ENCODE measurements at regions not wholly inside any gene's neighbourhood (a gene's known extent, or its start where the extent isn't known, plus 50 kb on each side); places are given as distances from the start of the nearest gene placed in this dataset.

GRCh38 chr13:69571606-69572323, 535.9 kb upstream of the ATXN8OS start:
- FAIRE-seq (no peak), DNase-seq (ENCODE audit: low read depth in 1 of 2, low spot score in 1 of 2) (no peak), ATAC-seq (no peak)
- Histone ChIP-seq H3K9me3 (no peaks in the 10 kb centered on the region), H3K27ac (no peak overlapping the region), H3K4me1 (no peaks in the 10 kb centered on the region), H3K4me3 (no peak overlapping the region), H3K4me2 (no peak overlapping the region)
- no peak for TF ChIP-seq RARB (CRISPR knock-in tag; IDR thresholded peaks at IDR 0.05)
- TF ChIP-seq CBX2 (IDR thresholded peaks at IDR 0.05; ENCODE audit: borderline replicate concordance, low read depth), result no peak
- TF ChIP-seq POLR2A (IDR thresholded peaks at IDR 0.05; ENCODE audit: low read length), result no peak
- TF ChIP-seq E2F6 (IDR thresholded peaks at IDR 0.05; ENCODE audit: borderline replicate concordance, low read depth), result no peak
- TF ChIP-seq BCL3 (IDR thresholded peaks at IDR 0.05), result no peak
- TF ChIP-seq RCOR1 (IDR thresholded peaks at IDR 0.05; ENCODE audit: low read depth, low read length), result no peak
- no peak for TF ChIP-seq FOSL2 (IDR thresholded peaks at IDR 0.05)
- no peak for TF ChIP-seq FOSL2 (CRISPR knock-in tag; IDR thresholded peaks at IDR 0.05)
- no peak for TF ChIP-seq NR3C1 (IDR thresholded peaks at IDR 0.05)
- no peak for TF ChIP-seq ESRRA (IDR thresholded peaks at IDR 0.05; ENCODE audit: borderline replicate concordance, low read length)
- TF ChIP-seq HMGXB4 (CRISPR knock-in tag; IDR thresholded peaks at IDR 0.05; ENCODE audit: borderline replicate concordance), result no peak
- no peak for TF ChIP-seq TP53 (CRISPR knock-in tag; IDR thresholded peaks at IDR 0.05)
- no peak for TF ChIP-seq CBX8 (IDR thresholded peaks at IDR 0.05)
- TF ChIP-seq CEBPB (IDR thresholded peaks at IDR 0.05), result no peak
- TF ChIP-seq FOSB (CRISPR knock-in tag; IDR thresholded peaks at IDR 0.05), result no peak
- no peak for TF ChIP-seq HOXA7 (CRISPR knock-in tag; IDR thresholded peaks at IDR 0.05)
- WGBS (ENCODE audit: missing lambda C conversion rate), result 17% methylated on average over 1 of the region's 1 CpG
- POLR2A ChIA-PET, result no interaction called here
- CTCF ChIA-PET, result no interaction called here

GRCh38 chr13:69567514-69567913, 540.1 kb upstream of the ATXN8OS start:
- Histone ChIP-seq H3K4me3 (no peak overlapping the region), H3K4me2 (no peak overlapping the region), H3K9me3 (no peaks in the 10 kb centered on the region), H3K27ac (no peak overlapping the region), H3K4me1 (no peaks in the 10 kb centered on the region)
- 52% methylated on average over 2 of the region's 2 CpGs for WGBS (ENCODE audit: missing lambda C conversion rate)
- TF ChIP-seq RARB (CRISPR knock-in tag; IDR thresholded peaks at IDR 0.05) (no peak), ZSCAN20 (CRISPR knock-in tag; IDR thresholded peaks at IDR 0.05) (no peak), MAFK (IDR thresholded peaks at IDR 0.05; ENCODE audit: partially characterized antibody) (no peak), MAX (IDR thresholded peaks at IDR 0.05) (no peak), PHF8 (IDR thresholded peaks at IDR 0.05; ENCODE audit: borderline replicate concordance, low read depth) (no peak), RAD21 (conservative IDR thresholded peaks at IDR 0.05 in 1 of 2, IDR thresholded peaks at IDR 0.05 in 1 of 2) (no peak), EHF (CRISPR knock-in tag; IDR thresholded peaks at IDR 0.05) (no peak), NFE2L2 (conservative IDR thresholded peaks at IDR 0.05; ENCODE audit: low read length) (no peak), FOSL2 (IDR thresholded peaks at IDR 0.05) (no peak), FOSL2 (CRISPR knock-in tag; IDR thresholded peaks at IDR 0.05) (no peak), POLR2AphosphoS2 (conservative IDR thresholded peaks at IDR 0.05; ENCODE audit: low read length) (no peak), CTCF (IDR thresholded peaks at IDR 0.05) (no peak), HOXB5 (CRISPR knock-in tag; IDR thresholded peaks at IDR 0.05) (no peak), NPAS2 (CRISPR knock-in tag; IDR thresholded peaks at IDR 0.05; ENCODE audit: borderline replicate concordance) (no peak), CBX2 (IDR thresholded peaks at IDR 0.05; ENCODE audit: borderline replicate concordance, low read depth) (no peak), ESRRA (IDR thresholded peaks at IDR 0.05; ENCODE audit: borderline replicate concordance, low read length) (no peak)
- ATAC-seq (no peak), FAIRE-seq (no peak), DNase-seq (ENCODE audit: low read depth in 1 of 2, low spot score in 1 of 2) (no peak)
- POLR2A ChIA-PET, result no interaction called here
- CTCF ChIA-PET, result no interaction called here
